D721Med (cell line): ENCODE measurements at regions not wholly inside any gene's neighbourhood (a gene's known extent, or its start where the extent isn't known, plus 50 kb on each side); places are given as distances from the start of the nearest gene placed in this dataset.

Experiments
- DNase-seq: peaks from one replicate; pipeline ENCODE4 v3.0.0; 2011; ENCODE audit warnings: low spot score; ENCODE audit not compliant: insufficient read length
- FAIRE-seq: peaks from 2 replicates; lab custom pipeline; 2011; peaks lifted over from hg19 to GRCh38; lab: Jason Lieb, UNC
- CTCF ChIP-seq: IDR thresholded peaks from 2 replicates; pipeline ENCODE4 v1.5.1; 2012; ENCODE audit warnings: mild to moderate bottlenecking, control low read depth; ENCODE audit not compliant: insufficient read depth; ENCODE audit errors: missing control alignments

- DNase-seq (no peak), FAIRE-seq (no peak)
These were observed 69.8 kb upstream of the RGS18 start for GRCh38 chr1:192088496-192088895.

DNA sequence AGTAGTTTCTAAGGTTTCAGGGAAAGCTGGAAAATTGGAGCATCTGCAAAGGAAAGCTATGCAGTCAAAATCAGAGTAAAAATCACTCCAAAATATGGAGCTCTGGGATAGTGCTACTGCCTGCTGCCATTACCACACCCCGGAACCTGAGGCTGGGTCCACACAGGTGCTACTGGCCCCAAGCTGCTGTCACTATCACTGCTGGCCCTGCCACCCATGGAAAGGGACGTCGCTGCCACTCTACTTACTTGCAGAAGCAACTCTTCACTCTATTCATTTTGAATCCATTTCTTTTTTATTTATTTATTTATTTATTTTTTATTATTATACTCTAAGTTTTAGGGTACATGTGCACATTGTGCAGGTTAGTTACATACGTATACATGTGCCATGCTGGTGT lies 60.3 kb upstream of the RGS18 start:
- no peak for DNase-seq
- FAIRE-seq, result no peak

More at GRCh38 chr1:192088496-192088895, 69.8 kb upstream of the RGS18 start:
- TF ChIP-seq CTCF, result no peak

GRCh38 chr1:192099328-192099727 lies 58.9 kb upstream of the RGS18 start:
- TF ChIP-seq CTCF, result no peak
- FAIRE-seq, result no peak
- no peak for DNase-seq

More for the DNA sequence above, 60.3 kb upstream of the RGS18 start:
- no peak for TF ChIP-seq CTCF

GRCh38 chr1:192100686-192101468 lies 57.4 kb upstream of the RGS18 start:
- no peak for TF ChIP-seq CTCF
- DNase-seq (no peak), FAIRE-seq (peak; percentile 16)

DNA sequence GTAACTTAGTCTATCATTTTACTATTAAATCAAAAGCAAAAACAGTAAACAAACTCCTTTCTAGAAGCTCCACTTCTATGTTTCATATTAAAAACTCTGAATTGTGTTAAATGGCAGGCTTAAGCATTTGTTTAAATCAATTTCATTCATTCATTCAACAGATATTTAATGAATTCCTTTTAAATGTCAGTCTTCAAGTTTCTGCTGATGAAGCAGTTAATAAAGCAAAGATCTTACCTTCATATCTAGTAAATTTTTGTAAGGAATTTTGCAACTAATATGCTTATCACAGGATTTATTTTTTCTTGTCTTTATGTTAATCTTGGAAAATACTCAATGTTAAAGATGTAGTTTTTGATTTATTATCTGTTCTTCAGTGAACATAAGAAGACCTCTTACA lies 54.1 kb upstream of the RGS18 start:
- DNase-seq (no peak), FAIRE-seq (peak; percentile 35)
- TF ChIP-seq CTCF, result no peak

DNA sequence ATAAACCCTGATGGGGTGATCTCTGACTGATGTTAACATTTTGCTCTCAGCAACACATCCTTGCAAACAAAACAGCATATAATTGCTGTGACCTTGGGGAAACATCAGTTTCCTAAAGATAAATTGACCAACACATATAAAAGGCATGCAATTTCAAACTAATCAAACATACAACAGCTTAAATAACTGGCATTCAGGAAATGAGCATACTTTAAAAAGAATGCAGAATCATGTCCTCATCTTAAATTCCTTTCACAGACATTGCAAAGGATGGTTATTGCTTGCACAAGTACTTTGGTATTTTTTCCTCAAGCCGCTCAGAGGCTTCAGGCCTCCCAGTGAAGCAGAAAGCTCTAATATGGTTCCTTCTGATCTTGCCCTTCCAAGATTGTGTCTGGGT lies 53.4 kb upstream of the RGS18 start:
- no peak for FAIRE-seq
- no peak for TF ChIP-seq CTCF

GRCh38 chr1:192108161-192108560 lies 50.1 kb upstream of the RGS18 start:
- FAIRE-seq, result no peak
- TF ChIP-seq CTCF, result no peak
- no peak for DNase-seq

More for the DNA sequence above, 53.4 kb upstream of the RGS18 start:
- DNase-seq, result no peak
